GM23248 (cell line): ENCODE measurements at regions not wholly inside any gene's neighbourhood (a gene's known extent, or its start where the extent isn't known, plus 50 kb on each side); places are given as distances from the start of the nearest gene placed in this dataset.

ENCODE experiments used
- EZH2 ChIP-seq: fragments of 200-600 bp; sonication (generic); IDR thresholded peaks from 2 replicates; pipeline ENCODE4 v1.6.1; 2018; ENCODE audit warnings: antibody characterized with exemption, mild to moderate bottlenecking; ENCODE audit not compliant: insufficient read depth, poor library complexity, severe bottlenecking
- EZH2phosphoT487 ChIP-seq: fragments of 200-600 bp; sonication (generic); IDR thresholded peaks from 2 replicates; pipeline ENCODE4 v1.6.1; 2018; ENCODE audit warnings: antibody characterized with exemption, moderate library complexity, mild to moderate bottlenecking, low read depth; ENCODE audit not compliant: insufficient read depth

DNA sequence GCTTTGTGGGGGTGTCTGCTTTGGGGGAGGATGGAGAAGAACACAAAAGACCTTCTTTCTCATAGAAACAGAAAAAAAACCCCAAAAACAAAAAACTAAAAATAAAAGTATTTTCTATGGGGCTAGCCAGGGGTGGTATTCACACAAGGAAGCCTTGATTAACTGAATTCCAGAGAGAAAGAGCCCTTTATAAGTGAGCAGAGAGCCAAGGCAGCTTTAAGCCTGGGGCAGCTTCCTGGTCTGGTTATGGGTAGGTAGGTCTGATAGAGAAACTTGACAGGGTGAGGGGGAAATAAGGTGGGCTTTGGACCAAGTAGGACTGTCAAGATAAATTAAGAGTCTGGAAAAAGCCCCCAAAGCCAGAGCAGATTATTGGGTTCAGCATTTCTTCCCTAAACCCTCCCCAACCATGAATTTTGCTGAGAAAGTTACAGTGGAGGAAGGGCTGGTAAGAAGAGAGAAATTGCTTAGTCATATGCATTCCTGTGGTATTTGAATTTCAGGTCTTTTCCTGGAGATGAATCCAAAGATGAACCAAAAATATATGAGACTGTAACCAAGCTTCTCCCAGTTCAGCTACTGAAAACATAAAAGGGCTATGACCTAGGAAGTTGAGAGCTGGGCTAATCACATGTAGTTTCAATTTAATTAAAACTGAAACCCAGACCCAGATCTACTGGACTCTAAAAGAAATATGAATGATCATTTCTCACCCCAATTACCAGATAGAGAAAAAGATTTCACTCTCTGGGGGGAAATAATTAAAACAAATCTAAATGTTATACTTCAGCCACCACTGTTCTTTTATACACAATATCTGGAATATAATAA, 144.8 kb downstream of the TBC1D30 start:
- TF ChIP-seq EZH2phosphoT487, result no peak
- TF ChIP-seq EZH2, result no peak
